CD8-positive, alpha-beta memory T cell (primary cell): ENCODE measurements at regions not wholly inside any gene's neighbourhood (a gene's known extent, or its start where the extent isn't known, plus 50 kb on each side); places are given as distances from the start of the nearest gene placed in this dataset.

Experiments
- CTCF ChIA-PET: fragments of 350-600 bp; sonication (Branson Sonifier 250); formaldehyde crosslinking; loops from one replicate; lab custom pipeline; 2021; ENCODE audit warnings: antibody characterized with exemption; lab: Charles Lee
- POLR2A ChIA-PET: fragments of 350-600 bp; sonication (Branson Sonifier 250); formaldehyde crosslinking; loops from one replicate; lab custom pipeline; 2021; ENCODE audit warnings: antibody characterized with exemption; lab: Charles Lee
- DNase-seq, 5 donors: peaks; one replicate each; pipeline versions ENCODE4 v3.0.0 to v3.0.0-alpha.2; 2020 to 2022; ENCODE audit warnings: mixed read lengths in 1 of 5
- H3K27ac ChIP-seq: one replicate; pipeline ENCODE4 v1.7.0; 2013; ENCODE audit warnings: low read depth, mild to moderate bottlenecking, low read length, moderate library complexity
- H3K27me3 ChIP-seq: 2 replicates; pipeline ENCODE4 v1.7.0; 2013; ENCODE audit warnings: low read length, mild to moderate bottlenecking; ENCODE audit not compliant: insufficient read depth, poor library complexity, severe bottlenecking
- H3K36me3 ChIP-seq: 2 replicates; pipeline ENCODE4 v1.7.0; 2013; ENCODE audit warnings: mild to moderate bottlenecking, low read length, moderate library complexity; ENCODE audit not compliant: insufficient read depth
- H3K4me1 ChIP-seq: 2 replicates; pipeline ENCODE4 v1.7.0; 2013; ENCODE audit warnings: mild to moderate bottlenecking, low read length, moderate library complexity; ENCODE audit not compliant: insufficient read depth
- H3K4me3 ChIP-seq: 2 replicates; pipeline ENCODE4 v1.7.0; 2013; ENCODE audit warnings: mild to moderate bottlenecking, low read length
- H3K9me3 ChIP-seq: 2 replicates; pipeline ENCODE4 v1.7.0; 2013; ENCODE audit warnings: mild to moderate bottlenecking, low read length
- H3K27ac Mint-ChIP-seq, 8 donors: one replicate each; pipeline ENCODE4 v1.8.0; 2020 to 2021; ENCODE audit warnings: mixed read lengths in 8 of 8, mild to moderate bottlenecking in 6 of 8, inconsistent platforms in 3 of 8, moderate library complexity in 3 of 8
- H3K27me3 Mint-ChIP-seq, 2 donors: one replicate each; pipeline ENCODE4 v1.8.0; 2020 to 2021; ENCODE audit warnings: mixed read lengths in 2 of 2, mild to moderate bottlenecking in 1 of 2, moderate library complexity in 1 of 2
- H3K36me3 Mint-ChIP-seq, 3 donors: one replicate each; pipeline ENCODE4 v1.8.0; 2020 to 2021; ENCODE audit warnings: mixed read lengths in 3 of 3, inconsistent platforms in 1 of 3, mild to moderate bottlenecking in 1 of 3
- H3K4me1 Mint-ChIP-seq, 3 donors: one replicate each; pipeline ENCODE4 v1.8.0; 2020 to 2021; ENCODE audit warnings: mixed read lengths in 3 of 3, inconsistent platforms in 1 of 3, mild to moderate bottlenecking in 1 of 3
- H3K4me3 Mint-ChIP-seq, 7 donors: one replicate each; pipeline ENCODE4 v1.8.0; 2020 to 2021; ENCODE audit warnings: mixed read lengths in 7 of 7, mild to moderate bottlenecking in 6 of 7, moderate library complexity in 4 of 7, inconsistent platforms in 2 of 7
- H3K9me3 Mint-ChIP-seq, 5 donors: one replicate each; pipeline ENCODE4 v1.8.0; 2020 to 2022; ENCODE audit warnings: mixed read lengths in 5 of 5, mild to moderate bottlenecking in 3 of 5, moderate library complexity in 2 of 5, inconsistent platforms in 1 of 5

- H3K4me1 ChIP-seq, result no peaks in the 10 kb centered on the region
- no peak overlapping the region for H3K27ac ChIP-seq
- no peaks in the 10 kb centered on the region for H3K9me3 ChIP-seq
- Mint-ChIP-seq H3K27me3 (no peaks in the 10 kb centered on the region), H3K4me1 (no peaks in the 10 kb centered on the region), H3K9me3 (peaks cover under 1 to 41% (median 11%) of the 10 kb centered on the region in 5 donors), H3K36me3 (no peaks in the 10 kb centered on the region), H3K27ac (no peak overlapping the region), H3K4me3 (no peak overlapping the region)
- no peaks in the 10 kb centered on the region for H3K27me3 ChIP-seq
- CTCF ChIA-PET, result no interaction called here
- no peak overlapping the region for H3K4me3 ChIP-seq
- H3K36me3 ChIP-seq, result no peaks in the 10 kb centered on the region
- POLR2A ChIA-PET, result no interaction called here
- no peak for DNase-seq
Observed at GRCh38 chr11:29331451-29332010, 685.3 kb downstream of the KCNA4 start.

DNA sequence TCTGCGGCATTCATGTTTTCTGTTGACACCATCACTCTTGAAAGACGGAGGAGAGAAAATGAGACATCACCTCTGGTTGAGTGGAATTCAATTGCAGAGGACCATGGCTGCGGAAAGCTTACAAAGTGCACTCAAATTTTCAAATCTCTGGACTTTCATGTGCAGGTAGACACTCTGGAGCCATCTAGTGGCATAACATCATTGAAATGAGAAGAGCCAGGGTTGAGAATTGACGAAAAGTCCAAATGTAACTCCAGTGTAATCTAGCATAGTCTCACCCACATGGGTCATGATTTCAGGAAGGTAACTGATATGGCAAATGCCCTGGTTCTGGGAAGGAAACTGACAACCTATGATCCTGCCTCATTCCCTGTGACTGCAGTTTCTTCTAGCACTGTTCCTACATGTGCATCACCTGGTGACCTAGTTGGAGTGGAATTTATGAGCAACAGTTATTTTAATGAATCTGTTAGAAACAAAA lies 687.8 kb downstream of the KCNA4 start:
- H3K4me3 ChIP-seq, result no peak overlapping the region
- H3K27me3 Mint-ChIP-seq, result no peaks in the 10 kb centered on the region
- no peaks in the 10 kb centered on the region for H3K4me1 Mint-ChIP-seq
- POLR2A ChIA-PET, result no interaction called here
- H3K4me3 Mint-ChIP-seq, result no peak overlapping the region
- no peaks in the 10 kb centered on the region for H3K9me3 ChIP-seq
- no peak overlapping the region for H3K27ac Mint-ChIP-seq
- CTCF ChIA-PET, result no interaction called here
- H3K9me3 Mint-ChIP-seq, result peaks cover 3 to 39% (median 10%) of the 10 kb centered on the region in 5 donors
- no peaks in the 10 kb centered on the region for H3K27me3 ChIP-seq
- H3K36me3 ChIP-seq, result no peaks in the 10 kb centered on the region
- no peak for DNase-seq
- no peaks in the 10 kb centered on the region for H3K36me3 Mint-ChIP-seq
- H3K4me1 ChIP-seq, result no peaks in the 10 kb centered on the region
- H3K27ac ChIP-seq, result no peak overlapping the region

DNA sequence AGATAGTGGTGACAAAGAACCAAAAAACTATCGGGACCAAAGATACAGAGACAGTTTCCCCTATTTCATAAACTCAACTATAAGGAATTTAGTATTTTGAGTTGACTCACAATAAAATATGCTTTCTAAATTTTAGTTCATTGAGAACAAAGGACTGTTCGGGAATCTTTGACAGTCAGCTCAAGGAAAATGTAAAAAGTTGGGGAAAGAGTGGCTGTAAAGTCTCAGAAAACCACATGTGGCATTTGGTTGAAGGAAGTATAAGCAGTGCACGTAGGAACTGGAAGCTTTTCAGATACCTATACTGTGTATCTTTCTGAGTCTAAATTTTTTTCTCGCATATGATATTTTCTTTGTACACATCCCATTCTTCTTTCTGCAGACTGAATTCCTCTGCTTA lies 688.9 kb downstream of the KCNA4 start:
- Mint-ChIP-seq H3K27ac (no peak overlapping the region), H3K4me1 (no peaks in the 10 kb centered on the region), H3K9me3 (peaks cover 3 to 40% (median 10%) of the 10 kb centered on the region in 5 donors), H3K4me3 (no peak overlapping the region), H3K27me3 (no peaks in the 10 kb centered on the region), H3K36me3 (no peaks in the 10 kb centered on the region)
- Histone ChIP-seq H3K36me3 (no peaks in the 10 kb centered on the region), H3K9me3 (no peaks in the 10 kb centered on the region), H3K4me1 (no peaks in the 10 kb centered on the region), H3K4me3 (no peak overlapping the region), H3K27ac (no peak overlapping the region), H3K27me3 (no peaks in the 10 kb centered on the region)
- DNase-seq, result no peak
- ChIA-PET CTCF (no interaction called here), POLR2A (no interaction called here)

- Histone ChIP-seq H3K9me3 (no peaks in the 10 kb centered on the region), H3K4me1 (no peaks in the 10 kb centered on the region), H3K27me3 (no peaks in the 10 kb centered on the region), H3K27ac (no peak overlapping the region), H3K36me3 (no peaks in the 10 kb centered on the region), H3K4me3 (no peak overlapping the region)
- Mint-ChIP-seq H3K36me3 (no peaks in the 10 kb centered on the region), H3K4me1 (no peaks in the 10 kb centered on the region), H3K27me3 (no peaks in the 10 kb centered on the region), H3K9me3 (peaks cover 3 to 39% (median 10%) of the 10 kb centered on the region in 5 donors), H3K4me3 (no peak overlapping the region), H3K27ac (no peak overlapping the region)
- no peak for DNase-seq
- POLR2A ChIA-PET, result no interaction called here
- CTCF ChIA-PET, result no interaction called here
Observed at GRCh38 chr11:29326757-29327156, 690.1 kb downstream of the KCNA4 start.

- CTCF ChIA-PET, result no interaction called here
Observed at GRCh38 chr11:29324328-29324727, 692.5 kb downstream of the KCNA4 start.

GRCh38 chr11:29321293-29322132 lies 695.3 kb downstream of the KCNA4 start:
- H3K4me1 Mint-ChIP-seq, result no peaks in the 10 kb centered on the region
- H3K27me3 Mint-ChIP-seq, result no peaks in the 10 kb centered on the region
- POLR2A ChIA-PET, result no interaction called here
- no peaks in the 10 kb centered on the region for H3K27me3 ChIP-seq
- no peak for DNase-seq
- no peaks in the 10 kb centered on the region for H3K36me3 ChIP-seq
- CTCF ChIA-PET, result no interaction called here
- H3K9me3 Mint-ChIP-seq, result peaks cover 0 to 16% (median 4%) of the 10 kb centered on the region in 5 donors
- H3K4me3 ChIP-seq, result no peak overlapping the region
- no peak overlapping the region for H3K27ac Mint-ChIP-seq
- H3K4me1 ChIP-seq, result no peaks in the 10 kb centered on the region
- H3K36me3 Mint-ChIP-seq, result no peaks in the 10 kb centered on the region
- no peak overlapping the region for H3K4me3 Mint-ChIP-seq
- H3K9me3 ChIP-seq, result no peaks in the 10 kb centered on the region
- no peak overlapping the region for H3K27ac ChIP-seq

More at GRCh38 chr11:29324328-29324727, 692.5 kb downstream of the KCNA4 start:
- DNase-seq, result no peak
- H3K4me3 Mint-ChIP-seq, result no peak overlapping the region
- Histone ChIP-seq H3K36me3 (no peaks in the 10 kb centered on the region), H3K4me3 (no peak overlapping the region), H3K27me3 (no peaks in the 10 kb centered on the region), H3K4me1 (no peaks in the 10 kb centered on the region), H3K27ac (no peak overlapping the region), H3K9me3 (no peaks in the 10 kb centered on the region)
- no peaks in the 10 kb centered on the region for H3K27me3 Mint-ChIP-seq
- POLR2A ChIA-PET, result no interaction called here
- no peaks in the 10 kb centered on the region for H3K4me1 Mint-ChIP-seq
- H3K36me3 Mint-ChIP-seq, result no peaks in the 10 kb centered on the region
- H3K27ac Mint-ChIP-seq, result no peak overlapping the region
- H3K9me3 Mint-ChIP-seq, result peaks cover 3 to 24% (median 10%) of the 10 kb centered on the region in 5 donors

GRCh38 chr11:29320196-29320595 lies 696.6 kb downstream of the KCNA4 start:
- no peak overlapping the region for H3K4me3 ChIP-seq
- Mint-ChIP-seq H3K4me3 (no peak overlapping the region), H3K36me3 (no peaks in the 10 kb centered on the region), H3K9me3 (peaks cover 0 to 24% (median 4%) of the 10 kb centered on the region in 5 donors), H3K4me1 (no peaks in the 10 kb centered on the region), H3K27me3 (no peaks in the 10 kb centered on the region), H3K27ac (no peak overlapping the region)
- CTCF ChIA-PET, result no interaction called here
- H3K36me3 ChIP-seq, result no peaks in the 10 kb centered on the region
- no peak overlapping the region for H3K27ac ChIP-seq
- no peaks in the 10 kb centered on the region for H3K4me1 ChIP-seq
- POLR2A ChIA-PET, result no interaction called here
- no peaks in the 10 kb centered on the region for H3K9me3 ChIP-seq
- H3K27me3 ChIP-seq, result no peaks in the 10 kb centered on the region
- no peak for DNase-seq

GRCh38 chr11:29319210-29319609 lies 697.6 kb downstream of the KCNA4 start:
- Mint-ChIP-seq H3K4me3 (no peak overlapping the region), H3K9me3 (peaks cover 0 to 23% (median 4%) of the 10 kb centered on the region in 5 donors), H3K36me3 (no peaks in the 10 kb centered on the region), H3K27ac (no peak overlapping the region), H3K27me3 (peaks cover 0 to 2% of the 10 kb centered on the region in 2 donors), H3K4me1 (no peaks in the 10 kb centered on the region)
- Histone ChIP-seq H3K9me3 (no peaks in the 10 kb centered on the region), H3K4me1 (no peaks in the 10 kb centered on the region), H3K27me3 (no peaks in the 10 kb centered on the region), H3K27ac (no peak overlapping the region), H3K4me3 (no peak overlapping the region), H3K36me3 (no peaks in the 10 kb centered on the region)
- DNase-seq, result no peak
- CTCF ChIA-PET, result no interaction called here
- POLR2A ChIA-PET, result no interaction called here
